GM12878 (cell line): ENCODE measurements at regions not wholly inside any gene's neighbourhood (a gene's known extent, or its start where the extent isn't known, plus 50 kb on each side); places are given as distances from the start of the nearest gene placed in this dataset.

Experiments
- ATAC-seq: fragments of 200-7000 bp; cut with Tn5 transposase; 3 replicates; pipeline ENCODE4 v1.9.1; 2020; ENCODE audit warnings: mild to moderate bottlenecking, moderate library complexity
- BruUV-seq: library from RNA; stranded (reverse); fragments of 400-500 nt; replicated peaks from 2 replicates; lab custom pipeline; 2021; lab: Mats Ljungman, UMichigan
- CTCF ChIA-PET: fragments of 300-600 bp; sonication (Branson Sonifier 250); formaldehyde crosslinking; extraction: SDS; loops from one replicate; lab custom pipeline; 2021; ENCODE audit warnings: inconsistent platforms; lab: Yijun Ruan, JAX
- POLR2A ChIA-PET: fragments of 350-600 bp; formaldehyde crosslinking; extraction: SDS; loops from one replicate; lab custom pipeline; 2021; ENCODE audit warnings: inconsistent platforms; lab: Charles Lee
- RAD21 ChIA-PET: fragments of 300-600 bp; sonication (Branson Sonifier 250); formaldehyde crosslinking; loops from one replicate; lab custom pipeline; 2023; ENCODE audit warnings: antibody characterized with exemption; ENCODE audit not compliant: unreplicated experiment; lab: Charles Lee
- SMC1A ChIA-PET: fragments of 300-600 bp; sonication (Branson Sonifier 250); formaldehyde crosslinking; loops from one replicate; lab custom pipeline; 2023; ENCODE audit not compliant: unreplicated experiment, uncharacterized antibody; lab: Charles Lee
- DNase-seq: peaks from one replicate; pipeline ENCODE4 v3.0.0-alpha.2; 2011; ENCODE audit warnings: low read depth, low spot score
- FAIRE-seq: peaks from 3 replicates; lab custom pipeline; 2011; peaks lifted over from hg19 to GRCh38; lab: Jason Lieb, UNC
- H2AFZ ChIP-seq: 2 replicates; pipeline ENCODE4 v1.6.0; 2011; ENCODE audit warnings: low read depth, low read length, control low read depth; ENCODE audit not compliant: control insufficient read depth
- H3K27ac ChIP-seq: 2 replicates; pipeline ENCODE4 v1.5.1; 2011; ENCODE audit warnings: control low read depth; ENCODE audit not compliant: control insufficient read depth, insufficient read depth
- H3K27me3 ChIP-seq, 2 experiments: replicated peaks in 1 of 2; 2 replicates each; pipeline versions ENCODE4 v1.6.0 to v1.6.1; 2011; ENCODE audit warnings: low read length in 1 of 2; ENCODE audit not compliant: control insufficient read depth in 2 of 2, insufficient read depth in 2 of 2
- H3K36me3 ChIP-seq, 2 experiments: 2 replicates each; pipeline ENCODE4 v1.5.1; 2011; ENCODE audit warnings: low read length in 1 of 2; ENCODE audit not compliant: control insufficient read depth in 2 of 2, insufficient read depth in 2 of 2
- H3K4me1 ChIP-seq: 2 replicates; pipeline ENCODE4 v1.6.1; 2011; ENCODE audit warnings: mild to moderate bottlenecking, low read length, moderate library complexity, mixed read lengths; ENCODE audit not compliant: control insufficient read depth, insufficient read depth
- H3K4me2 ChIP-seq: 2 replicates; pipeline ENCODE4 v1.6.0; 2011; ENCODE audit warnings: control low read depth; ENCODE audit not compliant: control insufficient read depth, insufficient read depth
- H3K4me3 ChIP-seq: fragments of 200-600 bp; sonication (generic); 2 replicates; pipeline ENCODE4 v1.5.1; 2016
- H3K79me2 ChIP-seq: 2 replicates; pipeline ENCODE4 v1.6.0; 2011; ENCODE audit warnings: low read length; ENCODE audit not compliant: control insufficient read depth, insufficient read depth
- H3K9ac ChIP-seq: 2 replicates; pipeline ENCODE4 v1.8.0; 2011; ENCODE audit warnings: low read length, control low read depth, mixed read lengths; ENCODE audit not compliant: control insufficient read depth, insufficient read depth
- H3K9me3 ChIP-seq: replicated peaks from 3 replicates; pipeline ENCODE4 v1.5.1; 2011; ENCODE audit warnings: mild to moderate bottlenecking, low read length; ENCODE audit not compliant: control insufficient read depth, insufficient read depth
- H4K20me1 ChIP-seq: 2 replicates; pipeline ENCODE4 v1.6.0; 2011; ENCODE audit not compliant: control insufficient read depth, insufficient read depth
- ATF3 ChIP-seq: IDR thresholded peaks from 2 replicates; pipeline ENCODE4 v1.6.1; 2011; ENCODE audit warnings: low read depth, mild to moderate bottlenecking, low read length, moderate library complexity, borderline replicate concordance; ENCODE audit errors: extremely low read depth
- BACH1 ChIP-seq: fragments of 450-650 bp; IDR thresholded peaks from 2 replicates; pipeline ENCODE4 v1.6.1; 2017; ENCODE audit warnings: mild to moderate bottlenecking, borderline replicate concordance
- CBX5 ChIP-seq: sonication (generic); IDR thresholded peaks from 2 replicates; pipeline ENCODE4 v1.6.1; 2016; ENCODE audit warnings: low read depth, moderate library complexity, mild to moderate bottlenecking, inconsistent platforms
- CREB1 ChIP-seq: IDR thresholded peaks from 2 replicates; pipeline ENCODE4 v1.6.1; 2012; ENCODE audit warnings: low read depth, mild to moderate bottlenecking, inconsistent platforms
- EED ChIP-seq: sonication (generic); IDR thresholded peaks from 2 replicates; pipeline ENCODE4 v1.6.1; 2016; ENCODE audit warnings: antibody characterized with exemption, low read depth
- ELK1 ChIP-seq: IDR thresholded peaks from 2 replicates; pipeline ENCODE4 v1.6.1; 2012; ENCODE audit warnings: low read depth, low read length, improper control_type of control experiment
- FOS ChIP-seq: IDR thresholded peaks from 3 replicates; pipeline ENCODE4 v1.6.1; 2011; ENCODE audit warnings: borderline replicate concordance; ENCODE audit not compliant: insufficient read length; ENCODE audit errors: extremely low read depth
- FOXM1 ChIP-seq: IDR thresholded peaks from 2 replicates; pipeline ENCODE4 v1.6.1; 2012; ENCODE audit warnings: low read depth, mild to moderate bottlenecking, inconsistent platforms, low read length, moderate library complexity
- MEF2B ChIP-seq: fragments of 450-650 bp; IDR thresholded peaks from 2 replicates; pipeline ENCODE4 v1.6.1; 2018; ENCODE audit warnings: mild to moderate bottlenecking, moderate library complexity; ENCODE audit not compliant: partially characterized antibody, poor library complexity, severe bottlenecking
- NFIC ChIP-seq: IDR thresholded peaks from 2 replicates; pipeline ENCODE4 v1.6.1; 2012; ENCODE audit warnings: low read depth, mild to moderate bottlenecking, inconsistent platforms, low read length, moderate library complexity
- PAX5 ChIP-seq: IDR thresholded peaks from 2 replicates; pipeline ENCODE4 v1.6.1; 2011; ENCODE audit warnings: low read depth, low read length, borderline replicate concordance
- SIX5 ChIP-seq: IDR thresholded peaks from 2 replicates; pipeline ENCODE4 v1.6.1; 2011; ENCODE audit warnings: mild to moderate bottlenecking, low read depth, low read length, moderate library complexity; ENCODE audit not compliant: severe bottlenecking
- SMC3 ChIP-seq: IDR thresholded peaks from 2 replicates; pipeline ENCODE4 v1.6.1; 2011; ENCODE audit warnings: low read length, improper control_type of control experiment, borderline replicate concordance
- SREBF2 ChIP-seq: IDR thresholded peaks from 2 replicates; pipeline ENCODE4 v1.6.1; 2012; ENCODE audit warnings: mild to moderate bottlenecking, low read length
- TAF1 ChIP-seq: IDR thresholded peaks from 2 replicates; pipeline ENCODE4 v1.6.1; 2011; ENCODE audit warnings: mild to moderate bottlenecking, low read depth, low read length, borderline replicate concordance
- YBX1 ChIP-seq: fragments of 450-650 bp; IDR thresholded peaks from 2 replicates; pipeline ENCODE4 v1.6.1; 2016; ENCODE audit warnings: antibody characterized with exemption
- ZNF24 ChIP-seq: fragments of 450-650 bp; IDR thresholded peaks from 2 replicates; pipeline ENCODE4 v1.6.1; 2017; ENCODE audit warnings: antibody characterized with exemption, mild to moderate bottlenecking
- ZNF592 ChIP-seq: fragments of 450-650 bp; IDR thresholded peaks from 2 replicates; pipeline ENCODE4 v1.6.1; 2017; ENCODE audit warnings: mild to moderate bottlenecking, moderate library complexity
- WGBS: methylation state at CpG from one replicate; pipeline ENCODE4 v1.1.6; 2016; ENCODE audit warnings: low lambda C conversion rate; ENCODE audit not compliant: insufficient replicate concordance, insufficient coverage; ENCODE audit errors: missing lambda C conversion rate; 5-methylcytosine and 5-hydroxymethylcytosine counted together
- in situ Hi-C: fragments of 300-500 bp; cut with MboI; formaldehyde crosslinking; loops from 9 replicates; pipeline ENCODE4 v1.14.3; 2018; ENCODE audit warnings: mixed read lengths
- intact Hi-C: fragments of 100-400 bp; cut with micrococcal nuclease; formaldehyde crosslinking; loops from one replicate; pipeline ENCODE4 v1.14.2; 2022; ENCODE audit not compliant: unreplicated experiment

- SMC1A ChIA-PET: interaction anchor here (0.6 to 6.1 kb wide), 7 partner anchors 9 to 763 kb away, joined by 3 to 31 read pairs (median 6); no protein-coding TSS in a partner anchor
- DNase-seq: no peak
- no peak for FAIRE-seq
- RAD21 ChIA-PET: interaction anchor here (2.5 kb wide), 1 partner anchor 35 kb away, joined by 7 read pairs; no protein-coding TSS in a partner anchor
- no peak overlapping the region for H2AFZ ChIP-seq
- no peak overlapping the region for H3K4me3 ChIP-seq
- CTCF ChIA-PET: interaction anchor here (1.4 to 3.0 kb wide), 2 partner anchors 10 to 12 kb away, joined by 5 to 11 read pairs; no protein-coding TSS in a partner anchor
- no peaks in the 10 kb centered on the region for H3K79me2 ChIP-seq
- no peaks in the 10 kb centered on the region for H4K20me1 ChIP-seq
- intact Hi-C loops: no loop called here
- no peak overlapping the region for H3K4me2 ChIP-seq
- in situ Hi-C loops: no loop called here
- WGBS: 100% methylated on average over 1 of the region's 1 CpG
- H3K9ac ChIP-seq: no peak overlapping the region
- POLR2A ChIA-PET: no interaction called here
- no peak overlapping the region for H3K27ac ChIP-seq
- no peaks in the 10 kb centered on the region; the same call in 1 of the 3 replicates for H3K9me3 ChIP-seq
- no peak for ATAC-seq
- no peak for TF ChIP-seq FOXM1
- no peak for TF ChIP-seq NFIC
- TF ChIP-seq EED: no peak
- no peak for TF ChIP-seq ZNF592
- no peak for TF ChIP-seq CBX5
- no peak for TF ChIP-seq ZNF24
- no peak for TF ChIP-seq PAX5
- no peak for TF ChIP-seq BACH1
- TF ChIP-seq ELK1: no peak
- TF ChIP-seq ATF3: no peak
- no peak for TF ChIP-seq SMC3
- no peak for TF ChIP-seq TAF1
- no peak for TF ChIP-seq YBX1
- no peak for TF ChIP-seq MEF2B
- TF ChIP-seq FOS: no peak
- no peak for TF ChIP-seq CREB1
- no peak for TF ChIP-seq SIX5
- TF ChIP-seq SREBF2: no peak
- TF ChIP-seq, all 136 proteins: peak for 0
- no peaks in the 10 kb centered on the region for H3K27me3 ChIP-seq
- H3K36me3 ChIP-seq: no peaks in the 10 kb centered on the region
- peaks cover 7% of the 10 kb centered on the region; the same call in 1 of the 2 replicates for H3K4me1 ChIP-seq
- BruUV-seq: no TSS peak
These were observed 518.7 kb upstream of the MEF2C start for GRCh38 chr5:89401659-89402058.
